K562 (cell line): ENCODE measurements at regions not wholly inside any gene's neighbourhood (a gene's known extent, or its start where the extent isn't known, plus 50 kb on each side); places are given as distances from the start of the nearest gene placed in this dataset.

Source experiments
- ATAC-seq: fragments of 200-7000 bp; cut with Tn5 transposase; 3 replicates; pipeline ENCODE4 v1.9.1; 2020; ENCODE audit warnings: moderate library complexity
- BruUV-seq: library from RNA; stranded (reverse); fragments of 400-500 nt; replicated peaks from 2 replicates; lab custom pipeline; 2021; lab: Mats Ljungman, UMichigan
- CTCF ChIA-PET: fragments of 300-600 bp; formaldehyde crosslinking; extraction: SDS; loops from one replicate; lab custom pipeline; 2021; ENCODE audit warnings: low intra/inter-chr PET ratio; lab: Yijun Ruan, JAX
- POLR2A ChIA-PET: fragments of 300-600, 350-650 bp; sonication (Branson Sonifier 250); formaldehyde crosslinking; extraction: SDS; loops from one replicate; lab custom pipeline; 2021; ENCODE audit warnings: antibody characterized with exemption, inconsistent platforms; lab: Yijun Ruan, JAX
- DNase-seq, 4 experiments: peaks; one replicate each; pipeline versions ENCODE4 v3.0.0 to v3.0.0-alpha.2; 2011 to 2018; ENCODE audit warnings: low spot score in 3 of 4, mixed read lengths in 3 of 4; ENCODE audit errors: extremely low read depth in 1 of 4
- FAIRE-seq: peaks from 2 replicates; lab custom pipeline; 2011; peaks lifted over from hg19 to GRCh38; lab: Jason Lieb, UNC
- H2AFZ ChIP-seq: 2 replicates; pipeline ENCODE4 v1.6.0; 2011; ENCODE audit warnings: low read depth, low read length, control low read depth, inconsistent platforms
- H3K27ac ChIP-seq: fragments of 200-600 bp; 3 replicates; pipeline ENCODE4 v1.8.0; 2011; ENCODE audit warnings: low read depth, mild to moderate bottlenecking, control low read depth, inconsistent platforms, low read length, moderate library complexity, mixed read lengths; ENCODE audit errors: extremely low read depth
- H3K27me3 ChIP-seq, 2 experiments: fragments of 300-600 bp in 1 of 2; 2 replicates in 1 of 2; 3 replicates in 1 of 2; pipeline versions ENCODE4 v1.6.0 to v1.8.0; 2011; ENCODE audit warnings: inconsistent platforms in 2 of 2, low read length in 2 of 2, mild to moderate bottlenecking in 1 of 2, mixed read lengths in 1 of 2, moderate library complexity in 1 of 2; ENCODE audit not compliant: control insufficient read depth in 2 of 2, insufficient read depth in 2 of 2
- H3K36me3 ChIP-seq: fragments of 300-600 bp; 3 replicates; pipeline ENCODE4 v1.8.0; 2011; ENCODE audit warnings: mild to moderate bottlenecking, low read length, inconsistent platforms; ENCODE audit not compliant: control insufficient read depth, insufficient read depth
- H3K4me1 ChIP-seq, 2 experiments: fragments of 200-600 bp in 1 of 2; replicated peaks in 1 of 2; 2 replicates in 1 of 2; 3 replicates in 1 of 2; pipeline versions ENCODE4 v1.5.1 to v1.8.0; 2011; ENCODE audit warnings: inconsistent platforms in 2 of 2, low read length in 2 of 2, mild to moderate bottlenecking in 1 of 2, mixed read lengths in 1 of 2, moderate library complexity in 1 of 2; ENCODE audit not compliant: control insufficient read depth in 2 of 2, insufficient read depth in 2 of 2
- H3K4me2 ChIP-seq: 2 replicates; pipeline ENCODE4 v1.6.1; 2011; ENCODE audit warnings: low read length, control low read depth, inconsistent platforms, mixed read lengths; ENCODE audit not compliant: insufficient read depth
- H3K4me3 ChIP-seq: fragments of 200-600 bp; sonication (generic), shearing (Covaris generic); 2 replicates; pipeline ENCODE4 v1.5.1; 2016; ENCODE audit warnings: control low read depth, inconsistent platforms
- H3K79me2 ChIP-seq: fragments of 200-600 bp; 3 replicates; pipeline ENCODE4 v1.8.0; 2011; ENCODE audit warnings: low read length, inconsistent platforms; ENCODE audit not compliant: control insufficient read depth, insufficient read depth
- H3K9ac ChIP-seq, 2 experiments: 2 replicates each; pipeline versions ENCODE4 v1.6.0 to v1.6.1; 2011; ENCODE audit warnings: low read depth in 2 of 2, low read length in 2 of 2, control low read depth in 1 of 2, inconsistent platforms in 1 of 2, mild to moderate bottlenecking in 1 of 2, mixed read lengths in 1 of 2; ENCODE audit not compliant: insufficient read depth in 1 of 2
- H3K9me1 ChIP-seq: one replicate; pipeline ENCODE4 v1.6.0; 2011; ENCODE audit warnings: inconsistent platforms, mild to moderate bottlenecking, low read length, moderate library complexity; ENCODE audit not compliant: control insufficient read depth, insufficient read depth
- H3K9me3 ChIP-seq: replicated peaks from 2 replicates; pipeline ENCODE4 v1.5.1; 2011; ENCODE audit warnings: low read depth, low read length, inconsistent platforms; ENCODE audit not compliant: control insufficient read depth, insufficient read depth
- H4K20me1 ChIP-seq: replicated peaks from 2 replicates; pipeline ENCODE4 v1.6.1; 2011; ENCODE audit warnings: low read length, inconsistent platforms, mixed read lengths; ENCODE audit not compliant: control insufficient read depth, insufficient read depth
- CBX8 ChIP-seq: fragments of 200-600 bp; sonication (generic); IDR thresholded peaks from 2 replicates; pipeline ENCODE4 v1.6.1; 2012; ENCODE audit warnings: borderline replicate concordance, mixed run types, low read depth, mild to moderate bottlenecking, moderate library complexity, mixed read lengths, low read length, control low read depth, inconsistent platforms; ENCODE audit not compliant: poor library complexity, severe bottlenecking; ENCODE audit errors: extremely low read depth
- DLX4 ChIP-seq: fragments of 250-450 bp; sonication (Bioruptor Pico); IDR thresholded peaks from 2 replicates; pipeline ENCODE4 v1.6.1; 2021; ENCODE audit warnings: mild to moderate bottlenecking
- EHMT2 ChIP-seq: fragments of 450-650 bp; IDR thresholded peaks from 2 replicates; pipeline ENCODE4 v1.6.1; 2018; ENCODE audit warnings: antibody characterized with exemption
- RNF2 ChIP-seq: sonication (generic); IDR thresholded peaks from 2 replicates; pipeline ENCODE4 v1.6.1; 2016
- SETDB1 ChIP-seq: IDR thresholded peaks from one replicate; pipeline ENCODE4 v1.6.1; 2012; ENCODE audit warnings: low read length, control low read depth, inconsistent platforms
- SMARCA4 ChIP-seq: fragments of 450-650 bp; IDR thresholded peaks from 2 replicates; pipeline ENCODE4 v1.6.1; 2016
- STAG1 ChIP-seq: sonication (generic); formaldehyde crosslinking; IDR thresholded peaks from 2 replicates; pipeline ENCODE4 v1.5.0; 2020; ENCODE audit warnings: missing genetic modification reagents, borderline replicate concordance
- TBL1XR1 ChIP-seq, 2 experiments: IDR thresholded peaks; 2 replicates each; pipeline ENCODE4 v1.6.1; 2012; ENCODE audit warnings: improper control_type of control experiment in 2 of 2, low read length in 2 of 2, mild to moderate bottlenecking in 1 of 2
- THRAP3 ChIP-seq: fragments of 450-650 bp; IDR thresholded peaks from 2 replicates; pipeline ENCODE4 v1.6.1; 2016; ENCODE audit warnings: mild to moderate bottlenecking, inconsistent platforms, borderline replicate concordance
- ZNF316 ChIP-seq: fragments of 450-650 bp; IDR thresholded peaks from 2 replicates; pipeline ENCODE4 v1.6.1; 2016
- ZNF41 ChIP-seq: fragments of 250-450 bp; sonication (Bioruptor Pico); conservative IDR thresholded peaks from 2 replicates; pipeline ENCODE4 v1.4.0; 2020; ENCODE audit warnings: mild to moderate bottlenecking
- ZNF778 ChIP-seq: fragments of 450-650 bp; formaldehyde crosslinking; IDR thresholded peaks from 2 replicates; pipeline ENCODE4 v1.4.0; 2020; ENCODE audit warnings: mild to moderate bottlenecking, moderate library complexity
- in situ Hi-C: fragments of 300-500 bp; cut with MboI; formaldehyde crosslinking; loops from 4 replicates; pipeline ENCODE4 v1.15.0; 2018; ENCODE audit warnings: inconsistent platforms, mixed read lengths
- intact Hi-C: fragments of 100-400 bp; cut with micrococcal nuclease; formaldehyde crosslinking; loops from 2 replicates; pipeline ENCODE4 v1.14.2; 2022

- FAIRE-seq (no peak), DNase-seq (no peak)
- Histone ChIP-seq H3K27ac (no peak overlapping the region), H3K36me3 (no peaks in the 10 kb centered on the region), H3K9ac (no peak overlapping the region), H3K9me1 (no peaks in the 10 kb centered on the region), H3K4me3 (no peak overlapping the region), H3K27me3 (no peaks in the 10 kb centered on the region), H3K4me2 (no peak overlapping the region), H2AFZ (no peak overlapping the region), H3K4me1 (no peaks in the 10 kb centered on the region)
- CTCF ChIA-PET: no interaction called here
- intact Hi-C loops: no loop called here
- in situ Hi-C loops: no loop called here
- no TSS peak for BruUV-seq
- TF ChIP-seq ZNF41 (no peak), ZNF778 (no peak), ZNF316 (no peak), SETDB1 (no peak), TBL1XR1 (IDR thresholded peaks at IDR 0.05; ENCODE audit: low read length in 2 of 2) (no peak), THRAP3 (no peak), DLX4 (CRISPR knock-in tag) (no peak), SMARCA4 (no peak), CBX8 (no peak), EHMT2 (no peak), STAG1 (CRISPR knock-in tag) (no peak), RNF2 (no peak)
- TF ChIP-seq, all 486 proteins: peak for 0
- H4K20me1 ChIP-seq: no peaks in the 10 kb centered on the region
- H3K9me3 ChIP-seq: no peaks in the 10 kb centered on the region
- H3K79me2 ChIP-seq: no peaks in the 10 kb centered on the region
- POLR2A ChIA-PET: no interaction called here
- ATAC-seq: no peak
Measured at GRCh38 chr7:24102988-24103387, 181.0 kb upstream of the NPY start.
